HG03439 (cell line): ENCODE measurements at regions not wholly inside any gene's neighbourhood (a gene's known extent, or its start where the extent isn't known, plus 50 kb on each side); places are given as distances from the start of the nearest gene placed in this dataset.

Experiments used
- ATAC-seq: cut with Tn5 transposase; IDR thresholded peaks from one replicate; pipeline ENCODE4 v1.9.1; 2021; ENCODE audit warnings: mild to moderate bottlenecking, moderate library complexity; ENCODE audit not compliant: unreplicated experiment

DNA sequence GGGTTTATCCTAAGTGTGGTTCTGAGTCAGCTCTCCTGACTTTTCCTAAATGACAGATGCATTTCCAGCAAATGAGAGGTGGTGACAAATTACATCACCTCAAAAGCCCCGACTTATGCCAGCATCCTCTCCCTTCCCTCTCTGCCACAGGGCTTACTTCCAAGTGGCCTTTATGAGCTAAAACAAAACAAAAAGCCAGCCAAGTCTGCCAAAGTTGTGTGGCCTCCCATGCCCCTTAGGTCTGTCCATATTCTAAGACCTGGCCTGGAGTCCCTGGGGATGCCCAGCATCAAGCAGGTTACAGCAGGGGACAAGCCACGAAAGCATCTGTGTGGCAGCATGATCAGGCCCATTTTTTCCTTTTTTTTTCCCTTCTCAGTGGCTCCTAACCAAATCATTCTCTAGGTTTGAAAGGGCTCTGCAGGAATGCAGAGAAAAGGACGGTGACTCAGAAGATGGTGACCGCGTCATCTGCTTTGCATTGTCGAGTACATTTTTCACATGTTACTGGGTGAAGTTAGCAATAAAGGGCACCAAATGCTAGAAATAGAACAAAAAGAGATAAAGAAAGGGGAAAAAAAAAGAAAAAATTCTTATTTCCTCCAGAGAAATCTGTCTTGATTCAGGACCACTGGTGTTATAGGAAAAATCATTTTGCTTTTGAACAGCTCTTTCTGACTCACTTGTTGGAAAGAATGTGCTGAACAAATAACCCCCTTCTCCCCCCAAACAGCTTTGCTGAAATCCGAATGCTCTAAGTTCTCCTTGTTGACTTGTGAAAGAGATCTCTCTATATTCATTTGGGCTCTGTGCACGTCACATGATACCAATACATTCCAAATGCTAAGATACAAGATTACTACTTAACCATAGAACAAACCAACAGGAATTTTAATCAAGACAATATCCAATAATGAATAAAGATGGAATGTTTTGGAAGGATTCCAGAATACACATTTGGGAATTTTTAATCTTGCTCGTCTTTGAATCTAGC is 178.7 kb downstream of the EN1 start:
- ATAC-seq: no peak

- ATAC-seq: no peak
Observed at GRCh38 chr2:118667964-118668363, 179.5 kb downstream of the EN1 start.

- no peak for ATAC-seq
Observed at GRCh38 chr2:118667348-118667747, 180.1 kb downstream of the EN1 start.

DNA sequence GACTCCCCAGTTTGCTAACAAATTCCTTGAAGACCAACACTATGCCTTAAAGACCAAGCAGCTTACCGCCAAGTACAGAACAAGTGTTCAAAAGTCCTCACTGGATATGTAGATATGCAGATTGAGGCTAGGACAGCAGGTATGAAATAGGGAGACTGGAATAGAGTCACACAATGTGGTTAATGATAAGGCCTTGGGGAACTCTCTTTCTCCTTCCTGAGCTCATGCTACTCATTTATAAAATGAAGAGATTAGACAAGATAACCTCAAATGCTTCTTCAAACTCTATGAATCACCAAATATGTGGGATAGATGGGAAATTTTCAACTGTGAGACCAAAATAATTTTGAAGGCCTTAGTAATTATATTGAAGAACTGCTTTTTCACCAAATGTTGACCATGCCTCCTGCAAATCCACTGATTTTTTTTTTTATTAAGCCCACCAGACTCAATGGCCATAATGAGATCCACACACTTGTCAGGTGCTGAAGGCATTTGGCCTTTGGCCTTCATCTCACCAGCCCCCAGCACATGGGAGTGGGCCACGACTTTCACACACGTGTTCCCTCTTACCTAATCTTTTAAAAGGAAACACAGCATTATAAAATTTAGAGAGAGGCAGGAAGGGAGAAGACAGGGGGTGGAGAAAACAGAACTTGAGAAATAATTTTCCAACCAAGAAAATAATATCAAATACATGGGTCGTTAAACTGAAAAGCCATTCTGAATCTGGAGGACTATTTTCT is 181.5 kb downstream of the EN1 start:
- ATAC-seq: no peak

DNA sequence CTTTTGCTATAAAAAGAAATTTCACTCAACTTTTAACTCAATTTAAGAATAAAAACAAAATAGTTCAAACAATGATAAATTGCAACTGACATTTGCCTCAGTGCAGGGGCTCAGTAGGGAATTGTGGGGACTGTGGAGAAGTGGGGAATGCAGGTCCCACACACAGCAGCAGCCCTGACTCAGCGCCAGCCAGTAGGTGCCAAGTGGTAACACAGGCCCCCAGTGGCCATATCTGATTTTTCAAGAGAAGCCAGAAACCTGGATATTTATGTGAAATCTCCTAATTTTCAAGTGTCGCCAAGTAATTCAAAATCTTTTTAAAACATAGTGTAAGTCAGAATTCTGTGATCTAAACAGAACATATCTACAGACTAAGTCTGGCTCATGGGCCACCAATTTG is 186.3 kb downstream of the EN1 start:
- no peak for ATAC-seq

GRCh38 chr2:118658596-118659198 is 188.8 kb downstream of the EN1 start:
- ATAC-seq: no peak

- no peak for ATAC-seq
Observed at GRCh38 chr2:118657466-118657865, 190.0 kb downstream of the EN1 start.

DNA sequence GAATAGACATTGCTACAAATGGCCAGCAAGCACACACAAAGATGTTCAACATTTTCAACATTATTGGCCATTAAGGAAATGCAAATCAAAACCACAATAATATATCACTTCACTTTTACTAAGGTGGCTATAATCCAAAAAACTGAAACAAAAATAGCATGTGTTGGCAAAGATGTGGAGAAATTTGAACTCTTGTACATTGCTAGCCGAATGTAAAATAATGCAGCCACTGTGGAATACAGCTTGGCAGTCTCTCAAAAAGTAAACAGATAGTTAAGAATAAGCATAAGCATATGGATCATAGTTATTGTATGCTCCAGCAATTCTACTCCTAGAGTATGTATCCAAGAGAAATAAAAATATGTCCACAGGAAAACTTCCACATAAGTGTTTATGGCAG is 192.5 kb downstream of the EN1 start:
- ATAC-seq: no peak

GRCh38 chr2:118650327-118650726 is 197.1 kb downstream of the EN1 start:
- no peak for ATAC-seq

- ATAC-seq: no peak
Observed at GRCh38 chr2:118645876-118646275, 201.6 kb downstream of the EN1 start.

DNA sequence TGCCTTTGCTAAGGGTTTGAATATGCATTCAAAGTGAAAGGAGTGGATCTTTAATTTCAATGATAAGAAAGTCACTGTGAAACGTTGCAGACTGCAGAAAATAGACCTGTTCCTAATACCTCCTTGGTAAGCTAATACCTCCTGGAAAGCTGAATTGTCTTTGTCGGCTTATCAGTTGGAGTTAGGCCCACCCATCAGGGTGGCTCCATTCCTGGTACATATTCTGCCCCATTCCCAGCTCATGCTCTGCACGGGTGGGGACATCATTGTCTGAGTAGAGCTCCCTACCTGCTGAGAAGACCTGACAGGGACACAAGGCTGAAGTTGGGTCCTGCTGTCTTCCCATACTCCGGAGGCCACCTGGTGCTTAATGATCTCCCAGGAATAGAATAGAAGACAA is 203.3 kb downstream of the EN1 start:
- ATAC-seq: no peak

DNA sequence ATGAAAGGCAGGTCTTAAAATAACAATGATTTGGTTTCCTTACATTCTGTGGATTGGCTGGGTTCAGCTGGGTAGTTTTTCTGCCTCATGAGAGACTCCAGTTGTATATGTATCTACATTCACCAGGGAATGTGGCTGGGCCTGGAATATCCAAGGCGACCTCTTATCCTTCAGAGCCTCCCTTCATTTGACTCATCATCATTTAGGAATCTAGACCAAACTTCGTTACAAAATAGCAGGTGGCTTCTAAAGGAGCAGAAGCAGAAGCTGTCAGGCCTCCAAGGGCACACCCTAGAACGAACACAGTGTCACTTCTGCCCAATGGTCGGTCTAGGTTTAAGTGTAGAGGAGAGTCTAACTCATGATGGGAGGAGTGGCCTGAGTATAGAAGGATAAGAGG is 204.2 kb downstream of the EN1 start:
- no peak for ATAC-seq

DNA sequence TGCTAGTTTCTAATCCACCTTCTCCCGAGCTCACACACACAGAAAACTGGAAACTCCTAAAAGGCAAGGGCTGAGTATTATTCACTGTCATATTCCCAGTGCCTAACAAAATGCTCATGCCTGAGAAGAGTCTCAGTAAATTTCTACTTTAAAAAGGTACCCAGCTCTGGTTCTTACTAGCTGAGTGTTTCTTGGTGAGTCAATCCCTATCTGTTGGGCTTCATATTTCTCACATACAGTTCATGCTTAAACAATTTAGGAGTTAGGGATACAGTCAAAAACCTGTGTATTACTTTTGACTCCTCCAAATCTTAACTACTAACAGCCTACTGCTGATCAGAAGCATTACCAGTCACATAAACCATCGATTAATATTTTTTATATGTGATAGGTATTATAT is 204.9 kb downstream of the EN1 start:
- no peak for ATAC-seq

DNA sequence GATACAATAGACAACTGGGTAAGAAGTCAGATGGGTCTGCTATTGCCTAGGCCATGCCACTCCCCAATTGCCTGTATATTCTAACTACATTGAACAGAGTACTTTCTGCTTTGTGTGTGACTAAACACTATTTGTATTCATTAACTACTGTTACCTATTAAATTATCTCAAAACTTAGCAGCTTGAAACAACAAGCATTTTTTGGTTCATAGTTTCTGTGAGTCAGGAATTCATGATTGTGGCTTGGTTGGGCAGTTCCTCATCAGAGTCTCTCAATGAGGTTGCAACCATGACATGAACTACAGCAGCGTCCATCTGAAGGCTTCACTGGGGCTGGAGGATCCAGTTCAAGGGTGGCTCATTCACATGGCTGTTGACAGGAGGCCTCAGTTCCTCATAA is 205.7 kb downstream of the EN1 start:
- ATAC-seq: no peak

GRCh38 chr2:118639371-118639770 is 208.1 kb downstream of the EN1 start:
- no peak for ATAC-seq

DNA sequence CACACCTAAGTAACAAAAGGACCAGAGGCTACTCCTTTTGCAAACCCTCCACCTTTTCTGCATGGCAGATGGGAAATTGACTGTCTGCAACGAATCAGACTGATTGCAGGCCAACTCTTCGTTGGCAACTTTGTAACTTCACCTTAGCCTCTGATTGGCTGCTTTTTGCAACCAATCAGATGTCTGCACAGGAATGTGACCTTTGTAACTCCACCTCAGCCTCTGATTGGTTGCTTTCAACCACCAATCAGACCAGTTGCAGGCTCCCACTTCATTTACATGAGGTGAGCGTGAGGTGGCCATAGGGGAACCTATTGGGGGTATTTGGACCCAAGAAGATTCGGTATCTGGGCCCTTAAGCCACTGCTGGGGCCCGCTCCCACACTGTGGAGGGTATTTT is 209.0 kb downstream of the EN1 start:
- ATAC-seq: no peak

DNA sequence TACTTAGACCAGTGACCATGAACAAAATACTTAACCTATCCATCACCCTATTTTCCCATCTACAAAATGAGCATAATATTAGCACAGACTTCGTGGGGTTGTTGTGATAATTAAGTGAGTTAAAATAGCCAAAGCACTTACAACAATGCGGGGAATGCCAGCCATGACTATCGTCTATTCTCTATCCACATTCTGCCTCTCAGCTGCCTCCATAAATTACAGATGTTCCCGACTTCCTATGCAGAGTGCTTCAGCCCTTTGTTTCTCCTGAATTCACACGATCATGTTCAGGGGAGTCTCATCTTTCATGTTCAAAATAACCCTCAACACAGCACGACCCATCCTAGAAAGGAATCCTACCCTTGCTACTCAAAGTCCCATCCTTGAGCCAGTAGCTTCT is 211.6 kb downstream of the EN1 start:
- ATAC-seq: no peak

DNA sequence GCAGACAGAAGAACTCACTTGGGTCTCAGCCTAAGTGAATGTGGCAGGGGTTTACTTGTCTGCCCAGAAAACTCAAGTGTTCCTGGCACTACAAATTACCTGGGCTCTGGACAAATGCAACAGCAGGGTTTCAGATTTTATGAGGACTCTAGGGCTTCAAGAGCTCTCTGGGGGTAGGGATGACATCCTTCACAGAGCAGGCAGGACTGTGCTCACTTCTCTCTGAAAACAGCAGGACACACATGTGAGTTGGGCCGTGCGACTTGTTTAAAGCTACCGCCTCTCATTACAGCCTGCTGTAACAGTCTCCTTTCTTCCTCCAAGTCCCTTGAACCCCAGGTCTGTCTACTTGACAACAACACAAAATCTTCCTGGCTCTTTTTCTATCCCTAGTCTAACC is 212.6 kb downstream of the EN1 start:
- no peak for ATAC-seq

GRCh38 chr2:118633371-118634018 is 214.0 kb downstream of the EN1 start:
- ATAC-seq: no peak

- no peak for ATAC-seq
Observed at GRCh38 chr2:118632921-118633320, 214.5 kb downstream of the EN1 start.

DNA sequence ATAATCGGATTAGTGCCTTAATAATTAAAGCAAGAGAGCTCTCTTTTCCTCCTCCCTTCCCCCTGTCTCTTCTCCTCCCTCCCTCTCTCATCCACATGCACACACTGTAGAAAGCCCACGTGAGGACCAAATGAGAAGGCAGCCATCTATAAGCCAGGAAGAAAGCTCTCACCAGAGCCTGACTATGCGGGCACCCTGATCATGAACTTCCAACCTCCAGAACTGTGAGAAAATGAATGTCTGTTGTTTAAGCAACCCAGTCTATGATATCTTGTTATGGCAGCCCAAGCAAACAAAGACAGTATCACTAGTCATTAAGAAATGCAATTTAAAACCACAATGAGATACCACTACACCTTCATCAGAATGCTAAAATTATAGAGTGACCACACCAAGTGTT is 220.3 kb downstream of the EN1 start:
- ATAC-seq: no peak
